Naive thymus-derived CD4-positive, alpha-beta T cell (primary cell): ENCODE measurements at regions not wholly inside any gene's neighbourhood (a gene's known extent, or its start where the extent isn't known, plus 50 kb on each side); places are given as distances from the start of the nearest gene placed in this dataset.

ENCODE experiments used
- ATAC-seq: fragments of 150-1000 bp; cut with Tn5 transposase; 2 replicates; pipeline ENCODE4 v1.10.0; 2021; ENCODE audit warnings: mild to moderate bottlenecking, moderate library complexity
- CTCF ChIA-PET: fragments of 350-600 bp; sonication (Branson Sonifier 250); formaldehyde crosslinking; loops from one replicate; lab custom pipeline; 2021; ENCODE audit warnings: antibody characterized with exemption; lab: Charles Lee
- POLR2A ChIA-PET: fragments of 350-600 bp; sonication (Branson Sonifier 250); formaldehyde crosslinking; loops from one replicate; lab custom pipeline; 2021; ENCODE audit warnings: antibody characterized with exemption, inconsistent platforms; lab: Charles Lee
- DNase-seq, 9 donors: peaks; one replicate each; pipeline versions ENCODE4 v3.0.0 to v3.0.0-alpha.2; 2020 to 2022; ENCODE audit warnings: mixed read lengths in 1 of 9
- H3K27ac ChIP-seq: one replicate; pipeline ENCODE4 v1.7.0; 2013; ENCODE audit warnings: mild to moderate bottlenecking, low read depth, low read length, moderate library complexity
- H3K27me3 ChIP-seq, 2 donors: one replicate each; pipeline ENCODE4 v1.7.0; 2013; ENCODE audit warnings: low read length in 2 of 2, mild to moderate bottlenecking in 2 of 2, moderate library complexity in 2 of 2; ENCODE audit not compliant: control insufficient read depth in 2 of 2, insufficient read depth in 2 of 2
- H3K36me3 ChIP-seq, 3 experiments: 1 replicate in 2 of 3; 2 replicates in 1 of 3; pipeline ENCODE4 v1.7.0; 2013; ENCODE audit warnings: low read length in 3 of 3, mild to moderate bottlenecking in 3 of 3, moderate library complexity in 1 of 3; ENCODE audit not compliant: insufficient read depth in 3 of 3, control insufficient read depth in 2 of 3
- H3K4me1 ChIP-seq, 2 donors: one replicate each; pipeline ENCODE4 v1.7.0; 2013; ENCODE audit warnings: low read length in 2 of 2, mild to moderate bottlenecking in 2 of 2, moderate library complexity in 1 of 2; ENCODE audit not compliant: control insufficient read depth in 2 of 2, insufficient read depth in 2 of 2
- H3K4me3 ChIP-seq: 2 replicates; pipeline ENCODE4 v1.7.0; 2013; ENCODE audit warnings: mild to moderate bottlenecking, low read length
- H3K9me3 ChIP-seq, 3 experiments: 1 replicate in 2 of 3; 2 replicates in 1 of 3; pipeline ENCODE4 v1.7.0; 2013; ENCODE audit warnings: low read length in 3 of 3; ENCODE audit not compliant: control insufficient read depth in 2 of 3
- H3K27ac Mint-ChIP-seq, 9 donors: one replicate each; pipeline ENCODE4 v1.8.0; 2020 to 2022; ENCODE audit warnings: mixed read lengths in 9 of 9, mild to moderate bottlenecking in 8 of 9, moderate library complexity in 5 of 9, inconsistent platforms in 2 of 9
- H3K27me3 Mint-ChIP-seq, 5 donors: one replicate each; pipeline ENCODE4 v1.8.0; 2021 to 2022; ENCODE audit warnings: mixed read lengths in 5 of 5, mild to moderate bottlenecking in 1 of 5
- H3K36me3 Mint-ChIP-seq, 5 donors: one replicate each; pipeline ENCODE4 v1.8.0; 2020 to 2022; ENCODE audit warnings: mixed read lengths in 5 of 5, mild to moderate bottlenecking in 3 of 5, inconsistent platforms in 1 of 5
- H3K4me1 Mint-ChIP-seq, 7 donors: one replicate each; pipeline ENCODE4 v1.8.0; 2020 to 2022; ENCODE audit warnings: mixed read lengths in 7 of 7, mild to moderate bottlenecking in 3 of 7, inconsistent platforms in 1 of 7
- H3K4me3 Mint-ChIP-seq, 10 donors: one replicate each; pipeline ENCODE4 v1.8.0; 2020 to 2022; ENCODE audit warnings: mild to moderate bottlenecking in 10 of 10, mixed read lengths in 10 of 10, moderate library complexity in 6 of 10, inconsistent platforms in 2 of 10
- H3K9me3 Mint-ChIP-seq, 11 donors: one replicate each; pipeline ENCODE4 v1.8.0; 2020 to 2022; ENCODE audit warnings: mixed read lengths in 11 of 11, mild to moderate bottlenecking in 4 of 11, inconsistent platforms in 1 of 11, moderate library complexity in 1 of 11
- intact Hi-C, 2 donors: fragments of 100-400 bp; cut with micrococcal nuclease; formaldehyde crosslinking; loops; one replicate each; pipeline ENCODE4 v1.15.1; 2023

DNA sequence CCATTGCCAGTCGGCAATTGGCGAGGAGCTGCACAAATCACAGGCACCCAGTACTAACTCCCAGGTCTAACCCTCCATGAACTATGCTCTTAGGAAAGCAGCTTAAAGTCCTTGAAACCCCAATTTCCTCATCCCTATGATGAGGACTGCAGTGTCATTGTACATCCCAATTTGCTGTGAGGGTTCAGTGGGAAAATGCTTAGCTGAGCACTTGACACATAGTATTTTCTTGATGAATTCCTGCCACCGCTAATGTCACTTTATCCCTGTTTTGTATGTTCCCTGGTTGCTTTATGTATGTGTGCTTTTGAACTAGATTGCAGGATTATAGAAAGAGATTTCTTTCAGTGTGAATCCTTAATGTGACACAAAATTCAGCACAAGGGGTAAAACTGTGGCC is 161.5 kb upstream of the RBFOX1 start:
- POLR2A ChIA-PET: no interaction called here
- DNase-seq (no peak), ATAC-seq (no peak)
- Histone ChIP-seq H3K36me3 (no peaks in the 10 kb centered on the region), H3K4me3 (no peak overlapping the region), H3K27me3 (no peaks in the 10 kb centered on the region), H3K27ac (no peak overlapping the region), H3K9me3 (no peaks in the 10 kb centered on the region), H3K4me1 (no peaks in the 10 kb centered on the region)
- CTCF ChIA-PET: no interaction called here
- no peaks in the 10 kb centered on the region for H3K27me3 Mint-ChIP-seq
- no peak overlapping the region for H3K4me3 Mint-ChIP-seq
- H3K4me1 Mint-ChIP-seq: no peaks in the 10 kb centered on the region
- H3K27ac Mint-ChIP-seq: no peak overlapping the region
- H3K9me3 Mint-ChIP-seq: peaks cover 6 to 20% (median 11%) of the 10 kb centered on the region in 11 donors
- H3K36me3 Mint-ChIP-seq: no peaks in the 10 kb centered on the region
- intact Hi-C loops: no loop called here

DNA sequence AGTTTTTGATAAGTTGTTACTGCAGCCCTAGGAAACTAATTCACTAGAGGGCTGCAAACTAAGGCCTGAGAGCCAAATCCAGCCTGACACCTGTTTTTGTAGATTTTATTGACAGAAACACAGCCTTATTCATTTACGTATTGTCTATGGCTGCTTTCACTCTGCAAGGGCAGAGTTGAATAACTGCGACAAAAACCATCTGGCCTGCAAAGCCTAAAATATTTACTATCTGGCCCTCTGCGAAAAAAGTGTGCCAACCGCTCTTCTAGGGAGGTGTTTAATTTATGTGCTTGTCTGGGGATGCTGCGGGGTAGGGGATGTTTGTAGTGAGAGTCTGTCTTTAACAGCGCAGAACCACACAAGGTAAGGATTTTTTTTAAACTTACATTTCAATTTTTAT is 165.0 kb upstream of the RBFOX1 start:
- DNase-seq (no peak), ATAC-seq (no peak)
- CTCF ChIA-PET: no interaction called here
- Mint-ChIP-seq H3K4me3 (no peak overlapping the region), H3K36me3 (no peaks in the 10 kb centered on the region), H3K27me3 (no peaks in the 10 kb centered on the region), H3K27ac (no peak overlapping the region), H3K4me1 (no peaks in the 10 kb centered on the region), H3K9me3 (peaks cover 0 to 24% (median 9%) of the 10 kb centered on the region in 11 donors)
- Histone ChIP-seq H3K27ac (no peak overlapping the region), H3K4me3 (no peak overlapping the region), H3K9me3 (no peaks in the 10 kb centered on the region), H3K27me3 (no peaks in the 10 kb centered on the region), H3K4me1 (no peaks in the 10 kb centered on the region), H3K36me3 (no peaks in the 10 kb centered on the region)
- POLR2A ChIA-PET: no interaction called here
- intact Hi-C loops: no loop called here

- no peaks in the 10 kb centered on the region for H3K4me1 Mint-ChIP-seq
- POLR2A ChIA-PET: no interaction called here
- Histone ChIP-seq H3K4me3 (no peak overlapping the region), H3K27me3 (no peaks in the 10 kb centered on the region), H3K27ac (no peak overlapping the region), H3K9me3 (no peaks in the 10 kb centered on the region), H3K36me3 (no peaks in the 10 kb centered on the region), H3K4me1 (no peaks in the 10 kb centered on the region)
- DNase-seq: no peak
- intact Hi-C loops: no loop called here
- ATAC-seq: no peak
- H3K9me3 Mint-ChIP-seq: peaks cover 4 to 31% (median 7%) of the 10 kb centered on the region in 11 donors
- CTCF ChIA-PET: no interaction called here
- no peaks in the 10 kb centered on the region for H3K36me3 Mint-ChIP-seq
- no peak overlapping the region for H3K27ac Mint-ChIP-seq
- H3K27me3 Mint-ChIP-seq: no peaks in the 10 kb centered on the region
- H3K4me3 Mint-ChIP-seq: no peak overlapping the region
Observed at GRCh38 chr16:7161891-7162290, 170.8 kb upstream of the RBFOX1 start.

DNA sequence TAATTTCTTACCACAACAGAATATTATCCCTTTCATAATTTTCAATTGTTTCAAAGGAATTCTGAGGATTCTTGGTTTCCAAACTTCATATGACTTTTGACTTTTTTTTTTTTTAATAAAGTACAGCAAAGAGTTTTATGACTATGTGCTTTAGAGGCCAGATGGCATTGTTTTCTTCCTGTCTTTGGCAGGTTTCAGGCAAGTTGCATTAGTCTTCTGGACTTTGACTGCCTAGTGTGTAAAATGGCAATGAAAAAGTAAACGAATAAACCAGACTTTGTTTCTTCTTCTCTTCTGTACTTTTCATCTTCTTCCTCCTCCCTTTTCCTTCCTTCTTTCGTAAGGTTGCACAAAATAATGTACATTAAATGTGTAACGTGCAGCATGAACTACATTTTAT is 172.6 kb upstream of the RBFOX1 start:
- Mint-ChIP-seq H3K36me3 (no peaks in the 10 kb centered on the region), H3K27ac (no peak overlapping the region), H3K4me3 (no peak overlapping the region), H3K9me3 (peaks cover 2 to 23% (median 7%) of the 10 kb centered on the region in 11 donors), H3K27me3 (no peaks in the 10 kb centered on the region), H3K4me1 (no peaks in the 10 kb centered on the region)
- DNase-seq (no peak), ATAC-seq (no peak)
- no peaks in the 10 kb centered on the region for H3K4me1 ChIP-seq
- H3K36me3 ChIP-seq: no peaks in the 10 kb centered on the region
- H3K27ac ChIP-seq: no peak overlapping the region
- intact Hi-C loops: no loop called here
- H3K27me3 ChIP-seq: no peaks in the 10 kb centered on the region
- no peaks in the 10 kb centered on the region for H3K9me3 ChIP-seq
- ChIA-PET POLR2A (no interaction called here), CTCF (no interaction called here)
- no peak overlapping the region for H3K4me3 ChIP-seq

GRCh38 chr16:7158481-7158880 is 174.2 kb upstream of the RBFOX1 start:
- Histone ChIP-seq H3K9me3 (no peaks in the 10 kb centered on the region), H3K27ac (no peak overlapping the region), H3K4me1 (no peaks in the 10 kb centered on the region), H3K36me3 (no peaks in the 10 kb centered on the region), H3K4me3 (no peak overlapping the region), H3K27me3 (no peaks in the 10 kb centered on the region)
- Mint-ChIP-seq H3K4me1 (no peaks in the 10 kb centered on the region), H3K36me3 (peaks cover 0 to 3% (median 0%) of the 10 kb centered on the region in 5 donors), H3K4me3 (no peak overlapping the region), H3K9me3 (peaks cover 3 to 22% (median 8%) of the 10 kb centered on the region in 11 donors), H3K27ac (no peak overlapping the region), H3K27me3 (no peaks in the 10 kb centered on the region)
- peak; percentile 27 for ATAC-seq
- CTCF ChIA-PET: no interaction called here
- no peak for DNase-seq
- POLR2A ChIA-PET: no interaction called here
- intact Hi-C loops: no loop called here

- ATAC-seq: no peak
- Histone ChIP-seq H3K4me3 (no peak overlapping the region), H3K4me1 (no peaks in the 10 kb centered on the region), H3K27ac (no peak overlapping the region), H3K9me3 (peaks cover 0 to 9% (median 0%) of the 10 kb centered on the region in 3 experiments), H3K27me3 (no peaks in the 10 kb centered on the region), H3K36me3 (no peaks in the 10 kb centered on the region)
- no peak for DNase-seq
- POLR2A ChIA-PET: no interaction called here
- Mint-ChIP-seq H3K4me3 (no peak overlapping the region), H3K4me1 (no peaks in the 10 kb centered on the region), H3K27ac (no peak overlapping the region), H3K36me3 (peaks cover 0 to 8% (median 0%) of the 10 kb centered on the region in 5 donors), H3K9me3 (peaks cover 5 to 39% (median 20%) of the 10 kb centered on the region in 11 donors), H3K27me3 (no peaks in the 10 kb centered on the region)
- intact Hi-C loops: no loop called here
- CTCF ChIA-PET: no interaction called here
Observed at GRCh38 chr16:7150230-7150629, 182.4 kb upstream of the RBFOX1 start.

- Mint-ChIP-seq H3K9me3 (peaks cover 6 to 40% (median 18%) of the 10 kb centered on the region in 11 donors), H3K27ac (no peak overlapping the region), H3K36me3 (peaks cover 0 to 5% (median 0%) of the 10 kb centered on the region in 5 donors), H3K27me3 (no peaks in the 10 kb centered on the region), H3K4me3 (no peak overlapping the region), H3K4me1 (no peaks in the 10 kb centered on the region)
- Histone ChIP-seq H3K9me3 (peaks cover 0 to 9% (median 0%) of the 10 kb centered on the region in 3 experiments), H3K27ac (no peak overlapping the region), H3K4me3 (no peak overlapping the region), H3K4me1 (no peaks in the 10 kb centered on the region), H3K36me3 (no peaks in the 10 kb centered on the region), H3K27me3 (no peaks in the 10 kb centered on the region)
- intact Hi-C loops: no loop called here
- CTCF ChIA-PET: no interaction called here
- ATAC-seq: no peak
- POLR2A ChIA-PET: no interaction called here
- no peak for DNase-seq
Observed at GRCh38 chr16:7148606-7149005, 184.0 kb upstream of the RBFOX1 start.
